Sigmoid colon (tissue), 4 donors: ENCODE measurements at regions not wholly inside any gene's neighbourhood (a gene's known extent, or its start where the extent isn't known, plus 50 kb on each side); places are given as distances from the start of the nearest gene placed in this dataset.

Experiments
- CTCF ChIP-seq, 4 experiments: fragments of 450-650 bp in 3 of 4; fragments of 200-600 bp in 1 of 4; IDR thresholded peaks; one replicate each; pipeline ENCODE4 v1.5.1; 2016 to 2019; ENCODE audit warnings: antibody characterized with exemption in 4 of 4, mild to moderate bottlenecking in 3 of 4, moderate library complexity in 2 of 4
- EP300 ChIP-seq, 4 donors: sonication (generic); formaldehyde crosslinking; IDR thresholded peaks; one replicate each; pipeline ENCODE4 v1.6.1; 2017; ENCODE audit warnings: antibody characterized with exemption in 4 of 4

GRCh38 chr2:103145739-103146138 is 383.9 kb downstream of the TMEM182 start:
- TF ChIP-seq CTCF (IDR thresholded peaks at IDR 0.05) (no peak), EP300 (IDR thresholded peaks at IDR 0.05) (no peak)
